ENCODE measurements at regions not wholly inside any gene's neighbourhood (a gene's known extent, or its start where the extent isn't known, plus 50 kb on each side); places are given as distances from the start of the nearest gene placed in this dataset.

GRCh38 chr3:30458376-30459171 lies 147.8 kb upstream of the TGFBR2 start:
- TF ChIP-seq, protein P1, sequence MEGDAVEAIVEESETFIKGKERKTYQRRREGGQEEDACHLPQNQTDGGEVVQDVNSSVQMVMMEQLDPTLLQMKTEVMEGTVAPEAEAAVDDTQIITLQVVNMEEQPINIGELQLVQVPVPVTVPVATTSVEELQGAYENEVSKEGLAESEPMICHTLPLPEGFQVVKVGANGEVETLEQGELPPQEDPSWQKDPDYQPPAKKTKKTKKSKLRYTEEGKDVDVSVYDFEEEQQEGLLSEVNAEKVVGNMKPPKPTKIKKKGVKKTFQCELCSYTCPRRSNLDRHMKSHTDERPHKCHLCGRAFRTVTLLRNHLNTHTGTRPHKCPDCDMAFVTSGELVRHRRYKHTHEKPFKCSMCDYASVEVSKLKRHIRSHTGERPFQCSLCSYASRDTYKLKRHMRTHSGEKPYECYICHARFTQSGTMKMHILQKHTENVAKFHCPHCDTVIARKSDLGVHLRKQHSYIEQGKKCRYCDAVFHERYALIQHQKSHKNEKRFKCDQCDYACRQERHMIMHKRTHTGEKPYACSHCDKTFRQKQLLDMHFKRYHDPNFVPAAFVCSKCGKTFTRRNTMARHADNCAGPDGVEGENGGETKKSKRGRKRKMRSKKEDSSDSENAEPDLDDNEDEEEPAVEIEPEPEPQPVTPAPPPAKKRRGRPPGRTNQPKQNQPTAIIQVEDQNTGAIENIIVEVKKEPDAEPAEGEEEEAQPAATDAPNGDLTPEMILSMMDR (IDR thresholded peaks at IDR 0.05), result no peak
- TF ChIP-seq POLR2AphosphoS5 (IDR thresholded peaks at IDR 0.05; ENCODE audit: low read depth, low read length) (no peak), SIN3A (IDR thresholded peaks at IDR 0.05; ENCODE audit: borderline replicate concordance, insufficient read depth, low read depth, low read length) (no peak)
- TF ChIP-seq, protein P2, sequence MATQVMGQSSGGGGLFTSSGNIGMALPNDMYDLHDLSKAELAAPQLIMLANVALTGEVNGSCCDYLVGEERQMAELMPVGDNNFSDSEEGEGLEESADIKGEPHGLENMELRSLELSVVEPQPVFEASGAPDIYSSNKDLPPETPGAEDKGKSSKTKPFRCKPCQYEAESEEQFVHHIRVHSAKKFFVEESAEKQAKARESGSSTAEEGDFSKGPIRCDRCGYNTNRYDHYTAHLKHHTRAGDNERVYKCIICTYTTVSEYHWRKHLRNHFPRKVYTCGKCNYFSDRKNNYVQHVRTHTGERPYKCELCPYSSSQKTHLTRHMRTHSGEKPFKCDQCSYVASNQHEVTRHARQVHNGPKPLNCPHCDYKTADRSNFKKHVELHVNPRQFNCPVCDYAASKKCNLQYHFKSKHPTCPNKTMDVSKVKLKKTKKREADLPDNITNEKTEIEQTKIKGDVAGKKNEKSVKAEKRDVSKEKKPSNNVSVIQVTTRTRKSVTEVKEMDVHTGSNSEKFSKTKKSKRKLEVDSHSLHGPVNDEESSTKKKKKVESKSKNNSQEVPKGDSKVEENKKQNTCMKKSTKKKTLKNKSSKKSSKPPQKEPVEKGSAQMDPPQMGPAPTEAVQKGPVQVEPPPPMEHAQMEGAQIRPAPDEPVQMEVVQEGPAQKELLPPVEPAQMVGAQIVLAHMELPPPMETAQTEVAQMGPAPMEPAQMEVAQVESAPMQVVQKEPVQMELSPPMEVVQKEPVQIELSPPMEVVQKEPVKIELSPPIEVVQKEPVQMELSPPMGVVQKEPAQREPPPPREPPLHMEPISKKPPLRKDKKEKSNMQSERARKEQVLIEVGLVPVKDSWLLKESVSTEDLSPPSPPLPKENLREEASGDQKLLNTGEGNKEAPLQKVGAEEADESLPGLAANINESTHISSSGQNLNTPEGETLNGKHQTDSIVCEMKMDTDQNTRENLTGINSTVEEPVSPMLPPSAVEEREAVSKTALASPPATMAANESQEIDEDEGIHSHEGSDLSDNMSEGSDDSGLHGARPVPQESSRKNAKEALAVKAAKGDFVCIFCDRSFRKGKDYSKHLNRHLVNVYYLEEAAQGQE (IDR thresholded peaks at IDR 0.05; ENCODE audit: insufficient read depth in 1 of 2, low read depth in 2 of 2, low read length in 1 of 2), result no peak

Data from Panc1 (cell line).